Keratinocyte (primary cell): ENCODE measurements at regions not wholly inside any gene's neighbourhood (a gene's known extent, or its start where the extent isn't known, plus 50 kb on each side); places are given as distances from the start of the nearest gene placed in this dataset.

Source experiments
- DNase-seq: peaks from one replicate; pipeline ENCODE4 v3.0.0-alpha.2; 2011; ENCODE audit warnings: low read depth, missing footprints, low spot score
- FAIRE-seq: peaks from 2 replicates; lab custom pipeline; 2011; peaks lifted over from hg19 to GRCh38; lab: Jason Lieb, UNC
- H2AFZ ChIP-seq: 2 replicates; pipeline ENCODE4 v1.6.0; 2012; ENCODE audit warnings: low read length, control low read depth, inconsistent platforms; ENCODE audit not compliant: control insufficient read depth
- H3K27ac ChIP-seq: 2 replicates; pipeline ENCODE4 v1.5.1; 2011; ENCODE audit warnings: low read length; ENCODE audit not compliant: control insufficient read depth, insufficient read depth
- H3K27me3 ChIP-seq: 3 replicates; pipeline ENCODE4 v1.6.0; 2011; ENCODE audit warnings: low read length; ENCODE audit not compliant: control insufficient read depth, insufficient read depth; ENCODE audit errors: extremely low read depth
- H3K36me3 ChIP-seq, 2 experiments: 2 replicates in 1 of 2; 3 replicates in 1 of 2; pipeline ENCODE4 v1.5.1; 2011; ENCODE audit warnings: low read length in 2 of 2, mild to moderate bottlenecking in 1 of 2; ENCODE audit not compliant: control insufficient read depth in 2 of 2, insufficient read depth in 2 of 2; ENCODE audit errors: extremely low read depth in 1 of 2
- H3K4me1 ChIP-seq: 3 replicates; pipeline ENCODE4 v1.5.1; 2011; ENCODE audit warnings: low read length; ENCODE audit not compliant: control insufficient read depth, insufficient read depth; ENCODE audit errors: extremely low read depth
- H3K4me2 ChIP-seq: 3 replicates; pipeline ENCODE4 v1.6.0; 2011; ENCODE audit warnings: low read depth, low read length; ENCODE audit not compliant: control insufficient read depth, insufficient read depth; ENCODE audit errors: extremely low read depth
- H3K4me3 ChIP-seq, 3 experiments: fragments of 200-600 bp in 1 of 3; sonication (generic) in 1 of 3; 2 replicates in 2 of 3; 3 replicates in 1 of 3; pipeline ENCODE4 v1.5.1; 2011 to 2016; ENCODE audit warnings: low read length in 3 of 3, mild to moderate bottlenecking in 3 of 3, control low read depth in 2 of 3, inconsistent platforms in 1 of 3, low read depth in 1 of 3, mixed read lengths in 1 of 3, mixed run types in 1 of 3, moderate library complexity in 1 of 3; ENCODE audit not compliant: control insufficient read depth in 2 of 3, insufficient read depth in 2 of 3; ENCODE audit errors: extremely low read depth in 1 of 3
- H3K79me2 ChIP-seq: 2 replicates; pipeline ENCODE4 v1.6.0; 2012; ENCODE audit warnings: low read length; ENCODE audit not compliant: control insufficient read depth, insufficient read depth
- H3K9ac ChIP-seq: 3 replicates; pipeline ENCODE4 v1.6.0; 2011; ENCODE audit warnings: low read length; ENCODE audit not compliant: control insufficient read depth, insufficient read depth; ENCODE audit errors: extremely low read depth
- H3K9me1 ChIP-seq: 3 replicates; pipeline ENCODE4 v1.6.0; 2011; ENCODE audit warnings: low read length; ENCODE audit not compliant: control insufficient read depth, insufficient read depth; ENCODE audit errors: extremely low read depth
- H3K9me3 ChIP-seq: 2 replicates; pipeline ENCODE4 v1.5.1; 2012; ENCODE audit warnings: low read depth, low read length; ENCODE audit not compliant: control insufficient read depth
- H4K20me1 ChIP-seq: 3 replicates; pipeline ENCODE4 v1.6.0; 2011; ENCODE audit warnings: low read length; ENCODE audit not compliant: control insufficient read depth, insufficient read depth; ENCODE audit errors: extremely low read depth
- EZH2 ChIP-seq: IDR thresholded peaks from one replicate; pipeline ENCODE4 v1.6.1; 2012; ENCODE audit warnings: inconsistent platforms, mild to moderate bottlenecking, low read length, moderate library complexity
- dilution Hi-C: fragments of 300-500 bp; cut with MboI; formaldehyde crosslinking; loops from one replicate; pipeline ENCODE4 v1.7.0; 2020; ENCODE audit warnings: low sequenced_read_pairs; ENCODE audit not compliant: extremely low pct_ligation_motif_present
- TF ChIP-seq, protein P1 (sequence below), 3 experiments: IDR thresholded peaks in 1 of 3; conservative IDR thresholded peaks in 1 of 3; optimal IDR thresholded peaks in 1 of 3; 2 replicates in 2 of 3; 3 replicates in 1 of 3; pipeline versions ENCODE3 to v1.5.1; 2011; ENCODE audit warnings: low read length in 3 of 3, mild to moderate bottlenecking in 3 of 3, moderate library complexity in 2 of 3, control low read depth in 1 of 3, inconsistent platforms in 1 of 3; ENCODE audit not compliant: insufficient read depth in 2 of 3; ENCODE audit errors: extremely low read depth in 1 of 3

DNA sequence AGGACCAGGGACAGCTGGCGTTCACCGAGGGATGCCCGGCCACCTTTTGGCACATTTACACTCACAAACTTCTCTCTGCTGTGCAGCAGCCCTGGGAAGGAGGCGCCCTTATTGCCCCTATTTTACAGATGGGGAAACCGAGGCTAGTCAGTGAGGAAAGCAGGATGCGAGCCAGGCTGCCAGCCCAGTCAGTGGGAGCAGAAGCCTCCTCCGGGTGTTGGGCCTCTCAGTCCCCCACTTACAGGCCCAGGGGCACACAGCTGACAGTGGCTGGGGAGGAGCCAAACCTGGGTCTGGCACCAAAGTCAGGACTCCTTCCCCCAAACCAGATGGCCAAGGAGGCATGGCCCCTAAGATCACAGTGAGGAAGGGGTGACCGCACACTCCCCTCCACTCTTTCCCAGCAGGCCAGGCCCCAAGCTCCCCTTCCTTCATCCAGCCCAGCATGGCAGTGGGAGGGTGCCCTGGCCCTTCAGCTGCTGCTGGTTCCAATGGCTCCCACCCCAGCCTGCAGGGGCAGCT lies 121.4 kb upstream of the ANO1 start:
- DNase-seq (no peak), FAIRE-seq (no peak)
- TF ChIP-seq, protein P1, sequence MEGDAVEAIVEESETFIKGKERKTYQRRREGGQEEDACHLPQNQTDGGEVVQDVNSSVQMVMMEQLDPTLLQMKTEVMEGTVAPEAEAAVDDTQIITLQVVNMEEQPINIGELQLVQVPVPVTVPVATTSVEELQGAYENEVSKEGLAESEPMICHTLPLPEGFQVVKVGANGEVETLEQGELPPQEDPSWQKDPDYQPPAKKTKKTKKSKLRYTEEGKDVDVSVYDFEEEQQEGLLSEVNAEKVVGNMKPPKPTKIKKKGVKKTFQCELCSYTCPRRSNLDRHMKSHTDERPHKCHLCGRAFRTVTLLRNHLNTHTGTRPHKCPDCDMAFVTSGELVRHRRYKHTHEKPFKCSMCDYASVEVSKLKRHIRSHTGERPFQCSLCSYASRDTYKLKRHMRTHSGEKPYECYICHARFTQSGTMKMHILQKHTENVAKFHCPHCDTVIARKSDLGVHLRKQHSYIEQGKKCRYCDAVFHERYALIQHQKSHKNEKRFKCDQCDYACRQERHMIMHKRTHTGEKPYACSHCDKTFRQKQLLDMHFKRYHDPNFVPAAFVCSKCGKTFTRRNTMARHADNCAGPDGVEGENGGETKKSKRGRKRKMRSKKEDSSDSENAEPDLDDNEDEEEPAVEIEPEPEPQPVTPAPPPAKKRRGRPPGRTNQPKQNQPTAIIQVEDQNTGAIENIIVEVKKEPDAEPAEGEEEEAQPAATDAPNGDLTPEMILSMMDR (optimal IDR thresholded peaks at IDR 0.05 in 1 of 3, IDR thresholded peaks at IDR 0.05 in 1 of 3, conservative IDR thresholded peaks at IDR 0.05 in 1 of 3; ENCODE audit: extremely low read depth in 1 of 3, insufficient read depth in 2 of 3, low read length in 3 of 3) = no peak
- no peak for TF ChIP-seq EZH2
- no peaks in the 10 kb centered on the region for H3K36me3 ChIP-seq
- peaks cover 13% of the 10 kb centered on the region for H3K27me3 ChIP-seq
- H3K4me3 ChIP-seq = no peak overlapping the region
- H3K27ac ChIP-seq = no peak overlapping the region
- H4K20me1 ChIP-seq = no peaks in the 10 kb centered on the region
- H3K9ac ChIP-seq = no peak overlapping the region
- H3K9me1 ChIP-seq = no peaks in the 10 kb centered on the region
- dilution Hi-C loops = no loop called here
- no peak overlapping the region for H2AFZ ChIP-seq
- H3K79me2 ChIP-seq = no peaks in the 10 kb centered on the region
- peaks cover 5% of the 10 kb centered on the region for H3K9me3 ChIP-seq
- H3K4me1 ChIP-seq = peaks cover 3% of the 10 kb centered on the region
- H3K4me2 ChIP-seq = no peak overlapping the region

DNA sequence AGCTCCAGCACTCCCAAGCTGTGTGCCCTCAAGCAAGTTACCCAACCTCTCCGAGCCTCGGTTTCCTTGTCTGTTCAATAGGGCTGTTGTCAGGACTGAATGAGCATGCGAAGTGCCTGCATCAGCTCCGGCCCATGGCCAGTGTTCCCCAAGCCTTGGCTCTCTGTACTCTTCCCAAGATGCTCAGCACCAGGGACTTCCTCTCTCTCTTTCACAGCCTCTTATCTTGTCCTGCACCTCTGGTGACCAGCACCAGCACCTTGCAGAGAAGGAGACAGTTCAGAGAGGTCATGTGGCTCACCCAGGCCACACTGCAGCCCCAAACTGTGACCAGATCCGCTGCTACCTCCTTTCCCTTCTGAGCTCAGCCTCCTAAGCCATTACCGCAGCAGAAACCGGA lies 120.3 kb upstream of the ANO1 start:
- dilution Hi-C loops = no loop called here
- no peak overlapping the region for H3K9ac ChIP-seq

More for the DNA sequence above, 120.3 kb upstream of the ANO1 start:
- Histone ChIP-seq H3K27me3 (peaks cover 9% of the 10 kb centered on the region), H3K4me1 (peaks cover 3% of the 10 kb centered on the region), H3K9me3 (peaks cover 5% of the 10 kb centered on the region), H3K27ac (no peak overlapping the region), H3K4me2 (no peak overlapping the region), H2AFZ (no peak overlapping the region), H3K9me1 (no peaks in the 10 kb centered on the region), H3K79me2 (no peaks in the 10 kb centered on the region), H3K4me3 (no peak overlapping the region), H4K20me1 (no peaks in the 10 kb centered on the region), H3K36me3 (no peaks in the 10 kb centered on the region)
- DNase-seq (no peak), FAIRE-seq (no peak)
- no peak for TF ChIP-seq EZH2
- TF ChIP-seq, protein P1 (optimal IDR thresholded peaks at IDR 0.05 in 1 of 3, IDR thresholded peaks at IDR 0.05 in 1 of 3, conservative IDR thresholded peaks at IDR 0.05 in 1 of 3; ENCODE audit: extremely low read depth in 1 of 3, insufficient read depth in 2 of 3, low read length in 3 of 3) = no peak
